Kidney (tissue), 13 donors: ENCODE measurements at regions not wholly inside any gene's neighbourhood (a gene's known extent, or its start where the extent isn't known, plus 50 kb on each side); places are given as distances from the start of the nearest gene placed in this dataset.

Experiments
- DNase-seq, 5 donors: peaks; one replicate each; pipeline ENCODE4 v3.0.0-alpha.2; 2013 to 2020
- FAIRE-seq: peaks from 2 replicates; lab custom pipeline; 2012; peaks lifted over from hg19 to GRCh38; lab: Jason Lieb, UNC
- H3K27ac ChIP-seq, 2 donors: one replicate each; pipeline ENCODE4 v1.7.0; 2013; ENCODE audit warnings: low read depth in 2 of 2, low read length in 2 of 2, inconsistent platforms in 1 of 2
- H3K27me3 ChIP-seq: one replicate; pipeline ENCODE4 v1.7.1; 2013; ENCODE audit warnings: low read length, inconsistent platforms; ENCODE audit not compliant: control insufficient read depth, insufficient read depth
- H3K36me3 ChIP-seq, 3 donors: one replicate each; pipeline versions ENCODE4 v1.7.0 to v1.7.1; 2013; ENCODE audit warnings: low read length in 3 of 3, control low read depth in 1 of 3, inconsistent platforms in 1 of 3; ENCODE audit not compliant: insufficient read depth in 3 of 3, control insufficient read depth in 2 of 3
- H3K4me1 ChIP-seq, 3 donors: one replicate each; pipeline versions ENCODE4 v1.7.0 to v1.7.1; 2013; ENCODE audit warnings: low read length in 3 of 3, inconsistent platforms in 1 of 3, low read depth in 1 of 3; ENCODE audit not compliant: control insufficient read depth in 2 of 3, insufficient read depth in 2 of 3
- H3K4me3 ChIP-seq, 3 donors: one replicate each; pipeline versions ENCODE4 v1.7.0 to v1.8.1; 2013; ENCODE audit warnings: low read length in 3 of 3, control low read depth in 1 of 3, inconsistent platforms in 1 of 3
- H3K9ac ChIP-seq, 3 donors: one replicate each; pipeline versions ENCODE4 v1.7.0 to v1.7.1; 2013; ENCODE audit warnings: low read length in 3 of 3, control low read depth in 1 of 3, inconsistent platforms in 1 of 3
- H3K9me3 ChIP-seq, 3 donors: one replicate each; pipeline versions ENCODE4 v1.7.0 to v1.7.1; 2013; ENCODE audit warnings: low read length in 3 of 3, control low read depth in 1 of 3, inconsistent platforms in 1 of 3; ENCODE audit not compliant: control insufficient read depth in 2 of 3, insufficient read depth in 1 of 3
- CTCF ChIP-seq: IDR thresholded peaks from 3 replicates; pipeline ENCODE4 v1.5.1; 2012; ENCODE audit warnings: mild to moderate bottlenecking, moderate library complexity, borderline replicate concordance; ENCODE audit not compliant: insufficient read depth; ENCODE audit errors: extremely low read depth
- intact Hi-C: fragments of 100-400 bp; cut with DNase I; formaldehyde crosslinking; loops from one replicate; pipeline ENCODE4 v1.11.1; 2022
- donor health status: control.
- donor health status: control.
- donor health status: control.
- donor health status: control.
- donor health status: control.
- donor health status: DM: yes; HTN: yes; CAD: no.
- donor health status: Normal renal cell carcinoma (clear cell type).

GRCh38 chr7:10468908-10469307, 504.8 kb upstream of the PHF14 start:
- H3K9me3 ChIP-seq, result no peaks in the 10 kb centered on the region
- no peak overlapping the region for H3K27ac ChIP-seq
- no peak for TF ChIP-seq CTCF
- H3K4me1 ChIP-seq, result no peaks in the 10 kb centered on the region
- H3K27me3 ChIP-seq, result no peaks in the 10 kb centered on the region
- H3K4me3 ChIP-seq, result no peak overlapping the region
- no peak for DNase-seq
- FAIRE-seq, result no peak
- no peak overlapping the region for H3K9ac ChIP-seq
- intact Hi-C loops, result no loop called here
- H3K36me3 ChIP-seq, result no peaks in the 10 kb centered on the region

- H3K36me3 ChIP-seq, result no peaks in the 10 kb centered on the region
- H3K4me1 ChIP-seq, result no peaks in the 10 kb centered on the region
- no peak overlapping the region for H3K27ac ChIP-seq
- no peaks in the 10 kb centered on the region for H3K9me3 ChIP-seq
- intact Hi-C loops, result no loop called here
- H3K4me3 ChIP-seq, result no peak overlapping the region
- FAIRE-seq (no peak), DNase-seq (no peak)
- TF ChIP-seq CTCF, result no peak
- no peaks in the 10 kb centered on the region for H3K27me3 ChIP-seq
- no peak overlapping the region for H3K9ac ChIP-seq
Measured at GRCh38 chr7:10469476-10469875, 504.2 kb upstream of the PHF14 start.

GRCh38 chr7:10471280-10472058, 502.2 kb upstream of the PHF14 start:
- no peaks in the 10 kb centered on the region for H3K9me3 ChIP-seq
- H3K9ac ChIP-seq, result no peak overlapping the region
- TF ChIP-seq CTCF, result no peak
- H3K4me1 ChIP-seq, result no peaks in the 10 kb centered on the region
- intact Hi-C loops, result no loop called here
- no peaks in the 10 kb centered on the region for H3K36me3 ChIP-seq
- no peak overlapping the region for H3K4me3 ChIP-seq
- FAIRE-seq (no peak), DNase-seq (peak in 2 of 5 donors; percentile 25 to 59)
- no peak overlapping the region for H3K27ac ChIP-seq
- H3K27me3 ChIP-seq, result no peaks in the 10 kb centered on the region
